Activated CD4-positive, alpha-beta T cell treated with anti-CD3 and anti-CD28 coated beads, Interleukin-2, amount 10 ng/mL, durations not matched to agents 24 days and 14 days (primary cell): ENCODE measurements at regions not wholly inside any gene's neighbourhood (a gene's known extent, or its start where the extent isn't known, plus 50 kb on each side); places are given as distances from the start of the nearest gene placed in this dataset.
"Not testable (repeated sequence)": the region's sequence is repeated elsewhere in the genome, so short reads cannot be mapped to it uniquely, and the experiment has no call there.

Source experiments
- DNase-seq: peaks from one replicate; pipeline ENCODE4 v3.0.0; 2022
- H3K27ac Mint-ChIP-seq: one replicate; pipeline ENCODE4 v1.8.0; 2022; ENCODE audit warnings: mild to moderate bottlenecking, mixed read lengths
- H3K27me3 Mint-ChIP-seq: one replicate; pipeline ENCODE4 v1.8.0; 2022; ENCODE audit warnings: mixed read lengths
- H3K36me3 Mint-ChIP-seq: one replicate; pipeline ENCODE4 v1.8.0; 2022; ENCODE audit warnings: low read depth, mild to moderate bottlenecking, mixed read lengths
- H3K4me1 Mint-ChIP-seq: one replicate; pipeline ENCODE4 v1.8.0; 2021; ENCODE audit warnings: mixed read lengths
- H3K4me3 Mint-ChIP-seq: one replicate; pipeline ENCODE4 v1.8.0; 2022; ENCODE audit warnings: mild to moderate bottlenecking, moderate library complexity, mixed read lengths
- H3K9me3 Mint-ChIP-seq: one replicate; pipeline ENCODE4 v1.8.0; 2021; ENCODE audit warnings: mixed read lengths
- intact Hi-C: fragments of 100-400 bp; cut with micrococcal nuclease; formaldehyde crosslinking; loops from one replicate; pipeline ENCODE4 v1.15.1; 2023

GRCh38 chr3:195985348-195985920, 77.1 kb upstream of the TNK2 start:
- H3K27me3 Mint-ChIP-seq, intact Hi-C loops, H3K4me3 Mint-ChIP-seq, H3K27ac Mint-ChIP-seq, H3K9me3 Mint-ChIP-seq, H3K4me1 Mint-ChIP-seq: not testable (repeated sequence)
- peak; percentile 52 for DNase-seq
- H3K36me3 Mint-ChIP-seq: peaks cover 11% of the 10 kb centered on the region

- H3K27ac Mint-ChIP-seq, H3K27me3 Mint-ChIP-seq, H3K4me1 Mint-ChIP-seq, H3K9me3 Mint-ChIP-seq, intact Hi-C loops, H3K4me3 Mint-ChIP-seq: not testable (repeated sequence)
- peak; percentile 58 for DNase-seq
- H3K36me3 Mint-ChIP-seq: peaks cover 13% of the 10 kb centered on the region
Measured at GRCh38 chr3:195984392-195985030, 76.2 kb upstream of the TNK2 start.

GRCh38 chr3:195983880-195984279, 75.5 kb upstream of the TNK2 start:
- H3K27me3 Mint-ChIP-seq, H3K4me3 Mint-ChIP-seq, H3K27ac Mint-ChIP-seq, intact Hi-C loops, H3K9me3 Mint-ChIP-seq, H3K4me1 Mint-ChIP-seq: not testable (repeated sequence)
- DNase-seq: peak; percentile 54
- peaks cover 13% of the 10 kb centered on the region for H3K36me3 Mint-ChIP-seq

GRCh38 chr3:195982754-195983153, 74.4 kb upstream of the TNK2 start:
- H3K4me1 Mint-ChIP-seq, H3K27ac Mint-ChIP-seq, H3K9me3 Mint-ChIP-seq, H3K4me3 Mint-ChIP-seq, intact Hi-C loops, H3K27me3 Mint-ChIP-seq: not testable (repeated sequence)
- DNase-seq: peak; percentile 56
- peaks cover 13% of the 10 kb centered on the region for H3K36me3 Mint-ChIP-seq

GRCh38 chr3:195981778-195982177, 73.4 kb upstream of the TNK2 start:
- H3K27ac Mint-ChIP-seq, H3K9me3 Mint-ChIP-seq, H3K4me1 Mint-ChIP-seq, H3K4me3 Mint-ChIP-seq, intact Hi-C loops, H3K27me3 Mint-ChIP-seq: not testable (repeated sequence)
- DNase-seq: peak; percentile 54
- peaks cover 13% of the 10 kb centered on the region for H3K36me3 Mint-ChIP-seq

- H3K27me3 Mint-ChIP-seq, intact Hi-C loops, H3K9me3 Mint-ChIP-seq, H3K27ac Mint-ChIP-seq, H3K4me3 Mint-ChIP-seq, H3K4me1 Mint-ChIP-seq: not testable (repeated sequence)
- peaks cover 22% of the 10 kb centered on the region for H3K36me3 Mint-ChIP-seq
- DNase-seq: peak; percentile 46
Measured at GRCh38 chr3:195979877-195980276, 71.5 kb upstream of the TNK2 start.

GRCh38 chr3:195978585-195978984, 70.2 kb upstream of the TNK2 start:
- Mint-ChIP-seq H3K27ac (peak overlapping the region; percentile 51), H3K36me3 (peaks cover 20% of the 10 kb centered on the region)
- H3K9me3 Mint-ChIP-seq, intact Hi-C loops, H3K27me3 Mint-ChIP-seq, H3K4me1 Mint-ChIP-seq, H3K4me3 Mint-ChIP-seq: not testable (repeated sequence)
- DNase-seq: peak; percentile 39

- H3K4me3 Mint-ChIP-seq, DNase-seq, H3K27me3 Mint-ChIP-seq, H3K9me3 Mint-ChIP-seq, H3K27ac Mint-ChIP-seq, intact Hi-C loops, H3K4me1 Mint-ChIP-seq: not testable (repeated sequence)
- H3K36me3 Mint-ChIP-seq: peaks cover 16% of the 10 kb centered on the region
Measured at GRCh38 chr3:195976876-195977275, 68.5 kb upstream of the TNK2 start.

GRCh38 chr3:195974281-195974680, 65.9 kb upstream of the TNK2 start:
- H3K4me3 Mint-ChIP-seq, H3K4me1 Mint-ChIP-seq, H3K27ac Mint-ChIP-seq, intact Hi-C loops, H3K27me3 Mint-ChIP-seq, H3K9me3 Mint-ChIP-seq: not testable (repeated sequence)
- peaks cover 31% of the 10 kb centered on the region for H3K36me3 Mint-ChIP-seq
- DNase-seq: peak; percentile 55

- intact Hi-C loops, H3K27ac Mint-ChIP-seq, H3K9me3 Mint-ChIP-seq, H3K4me1 Mint-ChIP-seq, H3K4me3 Mint-ChIP-seq, H3K27me3 Mint-ChIP-seq: not testable (repeated sequence)
- H3K36me3 Mint-ChIP-seq: peaks cover 38% of the 10 kb centered on the region
- peak; percentile 54 for DNase-seq
Measured at GRCh38 chr3:195970873-195971272, 62.5 kb upstream of the TNK2 start.

GRCh38 chr3:195969838-195970776, 61.8 kb upstream of the TNK2 start:
- H3K27ac Mint-ChIP-seq, intact Hi-C loops, H3K9me3 Mint-ChIP-seq, H3K27me3 Mint-ChIP-seq, H3K4me3 Mint-ChIP-seq, H3K4me1 Mint-ChIP-seq: not testable (repeated sequence)
- peaks cover 36% of the 10 kb centered on the region for H3K36me3 Mint-ChIP-seq
- DNase-seq: peak; percentile 59

GRCh38 chr3:195969341-195969740, 61.0 kb upstream of the TNK2 start:
- not testable (repeated sequence) for H3K4me1 Mint-ChIP-seq

GRCh38 chr3:195968104-195968503, 59.8 kb upstream of the TNK2 start:
- H3K9me3 Mint-ChIP-seq, H3K4me1 Mint-ChIP-seq, H3K27ac Mint-ChIP-seq, H3K27me3 Mint-ChIP-seq, intact Hi-C loops, H3K4me3 Mint-ChIP-seq: not testable (repeated sequence)
- peaks cover 41% of the 10 kb centered on the region for H3K36me3 Mint-ChIP-seq
- DNase-seq: peak; percentile 50

More at GRCh38 chr3:195969341-195969740, 61.0 kb upstream of the TNK2 start:
- peak; percentile 53 for DNase-seq
- H3K27ac Mint-ChIP-seq, intact Hi-C loops, H3K27me3 Mint-ChIP-seq, H3K9me3 Mint-ChIP-seq, H3K4me3 Mint-ChIP-seq: not testable (repeated sequence)
- H3K36me3 Mint-ChIP-seq: peaks cover 42% of the 10 kb centered on the region

GRCh38 chr3:195967387-195967720, 59.0 kb upstream of the TNK2 start:
- DNase-seq, H3K27ac Mint-ChIP-seq, H3K9me3 Mint-ChIP-seq, intact Hi-C loops, H3K4me3 Mint-ChIP-seq, H3K27me3 Mint-ChIP-seq, H3K4me1 Mint-ChIP-seq: not testable (repeated sequence)
- peaks cover 47% of the 10 kb centered on the region for H3K36me3 Mint-ChIP-seq
